Fibroblast of skin of scalp (primary cell): ENCODE measurements at regions not wholly inside any gene's neighbourhood (a gene's known extent, or its start where the extent isn't known, plus 50 kb on each side); places are given as distances from the start of the nearest gene placed in this dataset.
"Not testable (repeated sequence)": the region's sequence is repeated elsewhere in the genome, so short reads cannot be mapped to it uniquely, and the experiment has no call there.

ENCODE experiments used
- DNase-seq: peaks from one replicate; pipeline ENCODE4 v3.0.0-alpha.2; 2013

- DNase-seq, result not testable (repeated sequence)
Observed at GRCh38 chr1:83218036-83218716, 780.8 kb downstream of the TTLL7 start.

- DNase-seq, result not testable (repeated sequence)
Observed at GRCh38 chr1:83214317-83214716, 784.6 kb downstream of the TTLL7 start.

- DNase-seq, result not testable (repeated sequence)
Observed at GRCh38 chr1:83213648-83214047, 785.3 kb downstream of the TTLL7 start.

DNA sequence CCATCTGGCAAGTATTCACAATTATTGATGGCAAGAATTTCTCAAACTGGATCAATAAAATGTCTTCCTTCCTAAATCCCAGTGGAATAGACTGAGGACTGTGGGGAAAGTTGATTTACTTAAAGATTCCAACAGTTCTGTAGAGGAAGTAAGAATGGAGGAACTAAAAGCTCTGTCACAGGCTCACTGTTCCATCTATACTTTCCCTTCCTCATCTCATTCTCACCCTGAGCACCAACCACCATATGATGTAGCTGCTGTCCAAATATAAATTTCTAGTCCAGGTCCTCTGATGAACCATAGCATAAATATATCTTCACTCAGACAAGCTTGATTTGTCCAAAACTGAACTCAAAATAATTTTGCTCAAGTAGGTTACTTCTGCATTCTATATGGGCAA is 786.9 kb downstream of the TTLL7 start:
- not testable (repeated sequence) for DNase-seq

DNA sequence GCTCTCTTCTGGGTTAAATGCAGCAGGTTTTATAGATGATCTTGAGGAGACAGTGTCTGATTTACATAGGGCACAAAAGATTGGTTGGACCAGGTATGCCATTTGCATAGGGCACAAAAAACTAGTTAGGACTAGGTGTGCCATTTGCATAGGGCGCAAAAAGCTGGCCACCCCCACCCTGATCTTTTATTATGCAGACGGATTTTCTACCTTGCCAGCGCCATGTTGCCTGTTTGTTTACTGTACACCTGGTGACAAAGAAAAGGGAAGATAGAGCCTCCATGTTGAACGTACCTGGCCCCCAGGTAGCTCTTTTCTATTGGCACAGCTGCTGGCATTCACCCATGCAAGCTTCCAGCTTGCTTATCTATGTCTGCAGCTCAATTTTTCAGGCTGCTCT is 790.4 kb downstream of the TTLL7 start:
- DNase-seq, result not testable (repeated sequence)

DNA sequence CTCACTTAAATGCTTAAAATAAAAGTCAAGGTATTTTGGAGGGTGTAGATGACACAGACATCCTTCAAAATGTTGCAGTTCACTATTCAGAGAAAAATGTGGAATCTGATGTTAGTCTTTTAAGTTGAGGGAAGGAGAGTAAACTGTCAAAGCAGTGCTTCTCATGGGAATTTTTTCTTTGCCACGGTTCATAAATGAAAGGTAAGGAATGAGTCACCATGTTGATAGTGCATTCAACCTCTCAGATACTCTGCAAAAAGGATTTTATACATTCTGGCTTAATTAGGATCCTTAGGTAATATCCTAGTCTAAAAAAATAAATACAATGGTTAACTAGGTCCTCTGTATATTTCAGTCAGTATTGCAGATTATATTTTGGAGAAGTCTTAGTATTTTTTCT is 804.3 kb downstream of the TTLL7 start:
- DNase-seq, result not testable (repeated sequence)

DNA sequence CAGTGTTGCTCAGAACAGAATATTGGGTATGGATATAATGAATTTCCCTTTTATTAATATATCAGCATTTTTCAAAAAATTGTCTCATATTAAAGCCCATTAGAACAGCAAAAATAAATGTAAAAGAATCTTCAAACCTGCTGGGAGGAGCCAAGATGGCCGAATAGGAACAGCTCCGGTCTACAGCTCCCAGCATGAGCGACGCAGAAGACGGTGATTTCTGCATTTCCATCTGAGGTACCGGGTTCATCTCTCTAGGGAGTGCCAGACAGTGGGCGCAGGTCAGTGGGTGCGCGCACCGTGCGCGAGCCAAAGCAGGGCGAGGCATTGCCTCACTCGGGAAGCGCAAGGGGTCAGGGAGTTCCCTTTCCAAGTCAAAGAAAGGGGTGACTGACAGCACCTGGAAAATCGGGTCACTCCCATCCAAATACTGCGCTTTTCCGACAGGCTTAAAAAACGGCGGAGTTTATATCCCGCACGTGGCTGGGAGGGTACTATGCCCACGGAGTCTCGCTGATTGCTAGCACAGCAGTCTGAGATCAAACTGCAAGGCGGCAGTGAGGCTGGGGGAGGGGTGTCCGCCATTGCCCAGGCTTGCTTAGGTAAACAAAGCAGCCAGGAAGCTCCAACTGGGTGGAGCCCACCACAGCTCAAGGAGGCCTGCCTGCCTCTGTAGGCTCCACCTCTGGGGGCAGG is 816.8 kb downstream of the TTLL7 start:
- not testable (repeated sequence) for DNase-seq

DNA sequence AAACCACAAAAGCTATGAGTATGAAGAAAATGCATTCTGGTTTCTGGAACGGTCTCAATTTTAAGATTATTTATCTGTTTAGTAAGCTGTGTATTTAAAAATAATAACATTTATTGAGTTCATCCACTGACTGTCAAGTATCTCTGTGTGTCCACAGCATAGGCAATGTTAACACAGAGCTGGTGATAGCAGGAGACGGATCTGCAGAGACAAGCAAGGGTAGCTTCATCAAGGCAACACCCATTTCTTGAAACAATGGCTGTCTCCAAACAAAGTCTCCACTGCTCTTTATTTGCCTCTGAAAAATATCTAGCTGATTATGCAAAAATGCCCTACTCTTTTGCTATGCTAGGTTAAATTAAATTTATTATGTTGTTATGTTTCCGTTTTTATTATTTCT is 818.3 kb downstream of the TTLL7 start:
- DNase-seq, result not testable (repeated sequence)

DNA sequence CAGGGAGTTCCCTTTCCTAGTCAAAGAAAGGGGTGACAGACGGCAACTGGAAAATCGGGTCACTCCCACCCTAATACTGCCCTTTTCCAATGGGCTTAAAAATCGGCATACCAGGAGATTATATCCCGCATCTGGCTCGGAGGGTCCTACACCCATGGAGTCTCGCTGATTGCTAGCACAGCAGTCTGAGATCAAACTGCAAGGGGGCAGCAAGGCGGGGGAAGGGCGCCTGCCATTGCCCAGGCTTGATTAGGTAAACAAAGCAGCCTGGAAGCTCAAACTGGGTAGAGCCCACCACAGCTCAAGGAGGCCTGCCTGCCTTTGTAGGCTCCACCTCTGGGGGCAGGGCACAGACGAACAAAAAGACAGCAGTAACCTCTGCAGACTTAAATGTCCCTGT is 831.3 kb downstream of the TTLL7 start:
- not testable (repeated sequence) for DNase-seq

DNA sequence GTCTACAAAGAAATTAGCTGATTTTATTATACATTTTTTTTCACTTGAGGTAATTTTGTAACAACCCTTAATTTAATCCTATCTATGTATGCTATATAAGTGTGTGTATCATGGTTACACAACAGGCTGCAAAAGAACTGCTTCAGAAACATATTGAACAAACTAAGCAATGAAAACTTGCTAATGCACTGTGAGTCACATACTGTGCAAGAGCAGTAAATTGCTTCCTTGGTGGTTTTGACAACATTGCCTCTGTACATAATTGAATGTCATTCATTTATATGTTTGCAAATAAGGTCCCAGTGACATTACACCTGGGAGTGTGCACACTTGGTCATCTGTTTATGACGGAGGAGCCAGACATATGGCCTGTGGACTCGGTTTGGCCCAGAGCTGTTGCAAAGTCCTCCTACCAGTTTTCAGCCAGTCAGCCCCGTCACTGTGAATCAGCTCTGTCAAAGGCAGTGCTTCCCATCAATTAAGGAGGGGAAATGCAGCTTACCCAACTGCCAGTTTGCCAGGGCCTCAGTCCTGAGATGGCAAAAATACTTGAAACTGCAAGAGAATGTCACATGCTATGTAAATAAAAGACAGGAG is 835.0 kb downstream of the TTLL7 start:
- not testable (repeated sequence) for DNase-seq

- DNase-seq, result not testable (repeated sequence)
Observed at GRCh38 chr1:83158924-83159323, 840.0 kb downstream of the TTLL7 start.

DNA sequence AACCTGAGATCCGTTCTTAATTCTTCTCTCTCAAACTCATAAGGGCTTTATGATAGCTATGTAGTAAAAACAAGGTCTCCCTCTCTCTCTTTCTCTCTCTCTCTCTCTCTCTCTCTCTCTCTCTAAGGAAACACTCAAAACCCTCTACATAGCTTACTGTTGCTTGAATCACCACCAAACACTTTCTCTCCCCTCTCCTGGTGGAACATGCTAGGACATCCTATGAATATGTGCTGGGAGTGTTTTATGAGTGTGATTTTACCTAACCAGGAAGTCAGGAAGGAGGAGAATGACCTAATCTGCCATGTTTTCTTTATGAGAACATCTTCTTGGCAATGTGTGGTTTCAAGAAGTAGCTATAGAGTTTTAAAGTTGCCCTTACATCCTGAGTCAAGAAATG is 844.6 kb downstream of the TTLL7 start:
- DNase-seq, result peak; percentile 17

- peak; percentile 84 for DNase-seq
Observed at GRCh38 chr1:83151167-83151898, 847.6 kb downstream of the TTLL7 start.

DNA sequence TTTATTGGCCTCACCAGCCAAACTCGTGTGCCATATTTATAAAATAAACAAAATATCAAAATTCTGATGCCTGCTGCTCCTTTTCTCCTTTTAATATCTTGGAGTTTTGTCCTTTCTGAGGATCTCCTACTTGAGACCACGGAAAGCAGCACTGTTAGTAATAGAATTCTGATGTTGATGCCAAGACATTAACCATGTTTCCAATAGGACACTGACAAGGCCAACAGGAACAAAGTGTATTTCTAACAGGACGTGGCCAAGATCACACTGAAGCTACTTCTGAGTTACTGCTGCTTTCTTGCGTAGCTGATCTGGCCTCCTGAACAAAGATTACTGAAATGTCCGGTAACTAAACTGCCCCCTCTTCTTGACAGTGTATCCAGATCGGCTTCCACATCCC is 848.5 kb downstream of the TTLL7 start:
- DNase-seq, result not testable (repeated sequence)

DNA sequence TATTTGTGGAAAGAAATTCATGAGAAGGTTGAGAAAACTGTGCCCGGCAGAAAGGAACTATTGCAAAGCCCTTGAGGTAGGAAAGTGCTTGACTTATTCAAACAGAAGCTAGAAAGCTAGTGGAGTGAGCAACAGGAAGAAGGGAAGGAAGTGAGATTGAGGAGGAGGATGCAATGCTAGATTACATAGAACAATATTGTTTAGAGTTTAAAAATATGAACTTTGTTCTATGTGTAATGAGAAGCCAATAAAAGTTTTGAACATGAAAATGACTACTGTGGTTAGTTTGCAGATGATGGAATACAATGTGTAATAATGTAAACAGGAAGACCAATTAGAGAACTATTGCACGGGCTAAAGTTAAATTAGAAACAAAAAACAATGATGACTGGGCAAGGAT is 853.1 kb downstream of the TTLL7 start:
- DNase-seq, result not testable (repeated sequence)

- DNase-seq, result not testable (repeated sequence)
Observed at GRCh38 chr1:83142802-83143201, 856.1 kb downstream of the TTLL7 start.

- not testable (repeated sequence) for DNase-seq
Observed at GRCh38 chr1:83135524-83136157, 863.3 kb downstream of the TTLL7 start.

- not testable (repeated sequence) for DNase-seq
Observed at GRCh38 chr1:83134322-83135014, 864.5 kb downstream of the TTLL7 start.

- DNase-seq, result no peak
Observed at GRCh38 chr1:83131692-83131955, 867.3 kb downstream of the TTLL7 start.

- no peak for DNase-seq
Observed at GRCh38 chr1:83130886-83131691, 867.8 kb downstream of the TTLL7 start.

- DNase-seq, result no peak
Observed at GRCh38 chr1:83129107-83129506, 869.8 kb downstream of the TTLL7 start.
